ENCODE measurements at regions not wholly inside any gene's neighbourhood (a gene's known extent, or its start where the extent isn't known, plus 50 kb on each side); places are given as distances from the start of the nearest gene placed in this dataset.

DNA sequence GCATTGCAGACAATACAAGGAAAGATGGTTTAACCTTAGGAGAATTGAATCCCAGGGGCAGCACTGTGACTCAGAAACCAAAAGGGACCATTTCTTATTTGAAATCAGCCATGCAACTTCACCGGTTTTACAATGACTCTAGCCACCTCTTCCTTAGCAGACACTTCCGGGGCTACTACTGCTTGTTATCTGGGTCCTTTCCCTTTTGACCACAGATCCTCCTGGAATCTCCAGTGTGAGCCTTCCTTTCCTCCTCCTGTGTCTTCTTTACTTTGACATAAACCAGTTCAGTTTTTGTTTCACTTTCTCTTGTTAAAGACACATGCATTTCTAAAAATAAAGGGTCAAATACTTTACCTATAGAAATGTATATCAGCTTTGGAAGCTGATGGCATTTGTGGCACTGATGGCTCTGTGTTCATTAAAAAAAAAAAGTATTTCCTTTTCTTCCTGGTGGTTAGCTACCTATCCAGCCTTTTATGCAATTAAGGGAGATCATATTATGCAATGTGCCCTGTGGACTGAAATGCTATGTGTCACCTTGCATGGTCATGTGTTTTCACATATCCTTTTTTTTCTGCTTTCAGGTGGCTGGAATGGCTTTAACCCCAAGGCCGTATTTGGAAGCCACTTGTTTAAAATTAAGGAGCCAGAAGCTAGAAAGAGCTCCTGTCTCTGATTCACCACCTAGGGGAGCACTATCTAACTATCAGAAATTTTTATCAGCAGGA, 296.2 kb downstream of the CHL1 start:
- Histone ChIP-seq H3K4me1 (no peaks in the 10 kb centered on the region), H3K4me3 (no peak overlapping the region), H3K9me3 (no peaks in the 10 kb centered on the region), H3K27me3 (ENCODE audit: insufficient read depth in 3 of 3, low read length in 2 of 3) (no peaks in the 10 kb centered on the region), H3K27ac (no peak overlapping the region), H3K36me3 (ENCODE audit: insufficient read depth in 1 of 2, low read depth in 1 of 2) (no peaks in the 10 kb centered on the region)
- ATAC-seq (no peak), DNase-seq (no peak)
- WGBS, 3 donors = 66 to 73% (median 66%) methylated on average over 3 of the region's 3 CpGs
- intact Hi-C loops (cut with DNase I) = no loop called here
- no peak for TF ChIP-seq CTCF (IDR thresholded peaks at IDR 0.05)

- no peak for TF ChIP-seq CTCF (IDR thresholded peaks at IDR 0.05)
- no peak for DNase-seq
- 70 to 75% (median 71%) methylated on average over 4 of the region's 4 CpGs for whole genome bisulfite sequencing, 3 donors
- intact Hi-C loops (cut with DNase I) = no loop called here
- no peaks in the 10 kb centered on the region for H3K27me3 ChIP-seq (ENCODE audit: insufficient read depth in 3 of 3, low read length in 2 of 3)
- no peak overlapping the region for H3K27ac ChIP-seq
- ATAC-seq = no peak
- no peaks in the 10 kb centered on the region for H3K36me3 ChIP-seq (ENCODE audit: insufficient read depth in 1 of 2, low read depth in 1 of 2)
- no peak overlapping the region for H3K4me3 ChIP-seq
- H3K4me1 ChIP-seq = no peaks in the 10 kb centered on the region
- H3K9me3 ChIP-seq = no peaks in the 10 kb centered on the region
These were observed 297.6 kb downstream of the CHL1 start for GRCh38 chr3:494190-494589.

GRCh38 chr3:498487-498886, 301.9 kb downstream of the CHL1 start:
- no peak overlapping the region for H3K4me3 ChIP-seq
- no peak overlapping the region for H3K27ac ChIP-seq
- TF ChIP-seq CTCF (IDR thresholded peaks at IDR 0.05) = no peak
- no peaks in the 10 kb centered on the region for H3K36me3 ChIP-seq (ENCODE audit: insufficient read depth in 1 of 2, low read depth in 1 of 2)
- H3K27me3 ChIP-seq (ENCODE audit: insufficient read depth in 3 of 3, low read length in 2 of 3) = no peaks in the 10 kb centered on the region
- intact Hi-C loops (cut with DNase I) = no loop called here
- no peaks in the 10 kb centered on the region for H3K4me1 ChIP-seq
- H3K9me3 ChIP-seq = no peaks in the 10 kb centered on the region
- DNase-seq (no peak), ATAC-seq (no peak)

DNA sequence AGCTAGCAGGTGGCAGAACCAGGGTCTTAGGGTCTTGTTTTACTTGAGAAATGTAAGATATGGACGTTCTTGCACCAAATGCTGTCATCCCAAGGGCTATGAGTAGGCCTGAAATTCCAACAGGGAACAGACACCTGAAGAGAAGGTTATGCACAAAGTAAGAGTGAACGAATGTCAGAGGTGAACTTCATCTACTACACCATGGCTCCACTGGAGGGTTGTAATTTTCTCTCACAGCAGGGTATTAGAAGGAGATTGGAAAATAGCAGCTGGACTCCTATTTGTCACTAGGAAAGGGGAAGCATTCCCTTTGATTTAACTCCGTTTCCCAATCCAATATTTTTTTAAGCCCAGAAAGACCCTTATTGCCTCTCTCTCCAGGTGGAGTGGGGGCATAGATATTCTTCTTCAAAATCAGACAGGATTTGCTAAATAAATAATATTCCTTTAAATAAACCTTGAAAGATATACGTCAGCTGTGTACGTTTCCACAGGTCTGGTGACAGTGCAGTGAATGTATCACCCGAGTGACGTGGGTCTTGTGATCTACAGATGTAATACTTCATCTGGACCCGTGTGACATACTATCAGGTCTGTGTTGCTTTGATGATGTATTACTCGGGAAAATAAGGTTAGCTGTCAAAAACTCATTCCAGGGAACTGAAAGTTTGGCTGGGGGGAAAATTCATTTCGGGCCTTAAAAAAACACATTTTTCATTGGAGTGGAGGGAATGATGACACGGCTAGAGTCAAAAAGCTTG, 302.6 kb downstream of the CHL1 start:
- intact Hi-C loops (cut with DNase I) = no loop called here
- H3K4me1 ChIP-seq = no peaks in the 10 kb centered on the region
- no peaks in the 10 kb centered on the region for H3K9me3 ChIP-seq
- no peak overlapping the region for H3K4me3 ChIP-seq
- ATAC-seq (no peak), DNase-seq (no peak)
- no peak overlapping the region for H3K27ac ChIP-seq
- no peak for TF ChIP-seq CTCF (IDR thresholded peaks at IDR 0.05)
- no peaks in the 10 kb centered on the region for H3K27me3 ChIP-seq (ENCODE audit: insufficient read depth in 3 of 3, low read length in 2 of 3)
- WGBS, 3 donors = 79 to 81% (median 81%) methylated on average over 11 of the region's 11 CpGs
- H3K36me3 ChIP-seq (ENCODE audit: insufficient read depth in 1 of 2, low read depth in 1 of 2) = no peaks in the 10 kb centered on the region

Data from psoas muscle (tissue), 7 donors.